GM12878 (cell line): ENCODE measurements at regions not wholly inside any gene's neighbourhood (a gene's known extent, or its start where the extent isn't known, plus 50 kb on each side); places are given as distances from the start of the nearest gene placed in this dataset.

Experiments
- ATAC-seq: fragments of 200-7000 bp; cut with Tn5 transposase; 3 replicates; pipeline ENCODE4 v1.9.1; 2020; ENCODE audit warnings: mild to moderate bottlenecking, moderate library complexity
- BruUV-seq: library from RNA; stranded (reverse); fragments of 400-500 nt; replicated peaks from 2 replicates; lab custom pipeline; 2021; lab: Mats Ljungman, UMichigan
- CTCF ChIA-PET: fragments of 300-600 bp; sonication (Branson Sonifier 250); formaldehyde crosslinking; extraction: SDS; loops from one replicate; lab custom pipeline; 2021; ENCODE audit warnings: inconsistent platforms; lab: Yijun Ruan, JAX
- POLR2A ChIA-PET: fragments of 350-600 bp; formaldehyde crosslinking; extraction: SDS; loops from one replicate; lab custom pipeline; 2021; ENCODE audit warnings: inconsistent platforms; lab: Charles Lee
- RAD21 ChIA-PET: fragments of 300-600 bp; sonication (Branson Sonifier 250); formaldehyde crosslinking; loops from one replicate; lab custom pipeline; 2023; ENCODE audit warnings: antibody characterized with exemption; ENCODE audit not compliant: unreplicated experiment; lab: Charles Lee
- SMC1A ChIA-PET: fragments of 300-600 bp; sonication (Branson Sonifier 250); formaldehyde crosslinking; loops from one replicate; lab custom pipeline; 2023; ENCODE audit not compliant: unreplicated experiment, uncharacterized antibody; lab: Charles Lee
- DNase-seq: peaks from one replicate; pipeline ENCODE4 v3.0.0-alpha.2; 2011; ENCODE audit warnings: low read depth, low spot score
- FAIRE-seq: peaks from 3 replicates; lab custom pipeline; 2011; peaks lifted over from hg19 to GRCh38; lab: Jason Lieb, UNC
- H2AFZ ChIP-seq: 2 replicates; pipeline ENCODE4 v1.6.0; 2011; ENCODE audit warnings: low read depth, low read length, control low read depth; ENCODE audit not compliant: control insufficient read depth
- H3K27ac ChIP-seq: 2 replicates; pipeline ENCODE4 v1.5.1; 2011; ENCODE audit warnings: control low read depth; ENCODE audit not compliant: control insufficient read depth, insufficient read depth
- H3K27me3 ChIP-seq, 2 experiments: replicated peaks in 1 of 2; 2 replicates each; pipeline versions ENCODE4 v1.6.0 to v1.6.1; 2011; ENCODE audit warnings: low read length in 1 of 2; ENCODE audit not compliant: control insufficient read depth in 2 of 2, insufficient read depth in 2 of 2
- H3K36me3 ChIP-seq, 2 experiments: 2 replicates each; pipeline ENCODE4 v1.5.1; 2011; ENCODE audit warnings: low read length in 1 of 2; ENCODE audit not compliant: control insufficient read depth in 2 of 2, insufficient read depth in 2 of 2
- H3K4me1 ChIP-seq: 2 replicates; pipeline ENCODE4 v1.6.1; 2011; ENCODE audit warnings: mild to moderate bottlenecking, low read length, moderate library complexity, mixed read lengths; ENCODE audit not compliant: control insufficient read depth, insufficient read depth
- H3K4me2 ChIP-seq: 2 replicates; pipeline ENCODE4 v1.6.0; 2011; ENCODE audit warnings: control low read depth; ENCODE audit not compliant: control insufficient read depth, insufficient read depth
- H3K4me3 ChIP-seq: fragments of 200-600 bp; sonication (generic); 2 replicates; pipeline ENCODE4 v1.5.1; 2016
- H3K79me2 ChIP-seq: 2 replicates; pipeline ENCODE4 v1.6.0; 2011; ENCODE audit warnings: low read length; ENCODE audit not compliant: control insufficient read depth, insufficient read depth
- H3K9ac ChIP-seq: 2 replicates; pipeline ENCODE4 v1.8.0; 2011; ENCODE audit warnings: low read length, control low read depth, mixed read lengths; ENCODE audit not compliant: control insufficient read depth, insufficient read depth
- H3K9me3 ChIP-seq: replicated peaks from 3 replicates; pipeline ENCODE4 v1.5.1; 2011; ENCODE audit warnings: mild to moderate bottlenecking, low read length; ENCODE audit not compliant: control insufficient read depth, insufficient read depth
- H4K20me1 ChIP-seq: 2 replicates; pipeline ENCODE4 v1.6.0; 2011; ENCODE audit not compliant: control insufficient read depth, insufficient read depth
- CBX5 ChIP-seq: sonication (generic); IDR thresholded peaks from 2 replicates; pipeline ENCODE4 v1.6.1; 2016; ENCODE audit warnings: low read depth, moderate library complexity, mild to moderate bottlenecking, inconsistent platforms
- CREM ChIP-seq: IDR thresholded peaks from 2 replicates; pipeline ENCODE4 v1.6.1; 2014; ENCODE audit warnings: antibody characterized with exemption, low read depth
- EZH2 ChIP-seq: IDR thresholded peaks from 2 replicates; pipeline ENCODE4 v1.6.1; 2012; ENCODE audit warnings: low read depth, mild to moderate bottlenecking, control low read depth, inconsistent platforms, low read length, borderline replicate concordance; ENCODE audit not compliant: control insufficient read depth
- HSF1 ChIP-seq: fragments of 150-350 bp; IDR thresholded peaks from 2 replicates; pipeline ENCODE4 v1.6.1; 2014; ENCODE audit warnings: mild to moderate bottlenecking, low read depth, low read length
- MTA2 ChIP-seq: fragments of 450-650 bp; IDR thresholded peaks from 2 replicates; pipeline ENCODE4 v1.6.1; 2016; ENCODE audit warnings: low read depth, mild to moderate bottlenecking, moderate library complexity
- MYB ChIP-seq: fragments of 150-350 bp; IDR thresholded peaks from 2 replicates; pipeline ENCODE4 v1.6.1; 2014; ENCODE audit warnings: mild to moderate bottlenecking, low read depth, low read length, borderline replicate concordance
- MYC ChIP-seq: IDR thresholded peaks from 2 replicates; pipeline ENCODE4 v1.6.1; 2011; ENCODE audit warnings: mild to moderate bottlenecking, low read length, moderate library complexity, inconsistent platforms; ENCODE audit not compliant: insufficient read depth, insufficient replicate concordance, insufficient read length, severe bottlenecking
- NFIC ChIP-seq: IDR thresholded peaks from 2 replicates; pipeline ENCODE4 v1.6.1; 2012; ENCODE audit warnings: low read depth, mild to moderate bottlenecking, inconsistent platforms, low read length, moderate library complexity
- PAX5 ChIP-seq: IDR thresholded peaks from 2 replicates; pipeline ENCODE4 v1.6.1; 2011; ENCODE audit warnings: low read depth, low read length, borderline replicate concordance
- POLR2AphosphoS5 ChIP-seq: IDR thresholded peaks from 2 replicates; pipeline ENCODE4 v1.6.1; 2011; ENCODE audit warnings: mild to moderate bottlenecking, low read length, inconsistent platforms
- RCOR1 ChIP-seq: conservative IDR thresholded peaks from 2 replicates; pipeline ENCODE4 v1.6.1; 2012; ENCODE audit warnings: low read depth, low read length, improper control_type of control experiment
- SRF ChIP-seq, 2 experiments: IDR thresholded peaks; 2 replicates each; pipeline ENCODE4 v1.6.1; 2011; ENCODE audit warnings: low read depth in 2 of 2, low read length in 2 of 2, mild to moderate bottlenecking in 1 of 2, moderate library complexity in 1 of 2
- USF1 ChIP-seq: IDR thresholded peaks from 2 replicates; pipeline ENCODE4 v1.6.1; 2011; ENCODE audit warnings: borderline replicate concordance, low read depth, mild to moderate bottlenecking, moderate library complexity, mixed read lengths, low read length; ENCODE audit not compliant: insufficient read depth; ENCODE audit errors: extremely low read length
- WRNIP1 ChIP-seq: IDR thresholded peaks from 2 replicates; pipeline ENCODE4 v1.6.1; 2011; ENCODE audit warnings: low read depth, low read length, improper control_type of control experiment, borderline replicate concordance
- YY1 ChIP-seq: IDR thresholded peaks from 2 replicates; pipeline ENCODE4 v1.6.1; 2011; ENCODE audit warnings: low read depth, mild to moderate bottlenecking, low read length
- ZNF592 ChIP-seq: fragments of 450-650 bp; IDR thresholded peaks from 2 replicates; pipeline ENCODE4 v1.6.1; 2017; ENCODE audit warnings: mild to moderate bottlenecking, moderate library complexity
- WGBS: methylation state at CpG from one replicate; pipeline ENCODE4 v1.1.6; 2016; ENCODE audit warnings: low lambda C conversion rate; ENCODE audit not compliant: insufficient replicate concordance, insufficient coverage; ENCODE audit errors: missing lambda C conversion rate; 5-methylcytosine and 5-hydroxymethylcytosine counted together
- in situ Hi-C: fragments of 300-500 bp; cut with MboI; formaldehyde crosslinking; loops from 9 replicates; pipeline ENCODE4 v1.14.3; 2018; ENCODE audit warnings: mixed read lengths
- intact Hi-C: fragments of 100-400 bp; cut with micrococcal nuclease; formaldehyde crosslinking; loops from one replicate; pipeline ENCODE4 v1.14.2; 2022; ENCODE audit not compliant: unreplicated experiment

- Histone ChIP-seq H4K20me1 (no peaks in the 10 kb centered on the region), H3K9ac (no peak overlapping the region), H2AFZ (no peak overlapping the region), H3K4me2 (no peak overlapping the region), H3K4me1 (no peaks in the 10 kb centered on the region), H3K79me2 (no peaks in the 10 kb centered on the region), H3K4me3 (no peak overlapping the region), H3K27ac (no peak overlapping the region), H3K36me3 (no peaks in the 10 kb centered on the region), H3K27me3 (no peaks in the 10 kb centered on the region), H3K9me3 (no peaks in the 10 kb centered on the region)
- ChIA-PET SMC1A (no interaction called here), RAD21 (no interaction called here), CTCF (no interaction called here), POLR2A (no interaction called here)
- no peak for ATAC-seq
- no peak for DNase-seq
- WGBS = 25% methylated on average over 5 of the region's 7 CpGs
- in situ Hi-C loops = no loop called here
- BruUV-seq = no TSS peak
- intact Hi-C loops = no loop called here
- FAIRE-seq = no peak
- TF ChIP-seq CREM (no peak), WRNIP1 (no peak), MYB (no peak), NFIC (no peak), MTA2 (no peak), USF1 (no peak), MYC (no peak), RCOR1 (no peak), HSF1 (no peak), YY1 (no peak), SRF (IDR thresholded peaks at IDR 0.05; ENCODE audit: low read depth in 2 of 2, low read length in 2 of 2) (no peak), EZH2 (no peak), PAX5 (no peak), CBX5 (no peak), POLR2AphosphoS5 (no peak), ZNF592 (no peak)
Measured at GRCh38 chr5:2177244-2177643, 294.5 kb upstream of the IRX4 start.
